GM23338 (cell line): ENCODE measurements at regions not wholly inside any gene's neighbourhood (a gene's known extent, or its start where the extent isn't known, plus 50 kb on each side); places are given as distances from the start of the nearest gene placed in this dataset.

Experiments
- CREB1 ChIP-seq: fragments of 250-450 bp; sonication (Bioruptor Pico); IDR thresholded peaks from 2 replicates; pipeline ENCODE4 v1.5.0; 2020; ENCODE audit warnings: low read depth, mild to moderate bottlenecking, moderate library complexity
- ETS1 ChIP-seq: IDR thresholded peaks from 2 replicates; pipeline ENCODE4 v1.6.1; 2016; ENCODE audit warnings: antibody characterized with exemption
- EZH2 ChIP-seq: fragments of 200-600 bp; sonication (generic); IDR thresholded peaks from one replicate; pipeline ENCODE4 v1.8.0; 2017; ENCODE audit warnings: antibody characterized with exemption, mild to moderate bottlenecking, low read depth; ENCODE audit not compliant: unreplicated experiment
- EZH2phosphoT487 ChIP-seq: fragments of 200-600 bp; sonication (generic); IDR thresholded peaks from one replicate; pipeline ENCODE4 v1.8.1; 2018; ENCODE audit warnings: antibody characterized with exemption; ENCODE audit not compliant: unreplicated experiment
- JUNB ChIP-seq: IDR thresholded peaks from one replicate; pipeline ENCODE4 v1.6.1; 2016; ENCODE audit warnings: antibody characterized with exemption; ENCODE audit not compliant: unreplicated experiment
- POLR2AphosphoS5 ChIP-seq: IDR thresholded peaks from 2 replicates; pipeline ENCODE4 v1.6.1; 2016; ENCODE audit warnings: antibody characterized with exemption, low read depth
- STAT1 ChIP-seq: IDR thresholded peaks from one replicate; pipeline ENCODE4 v1.6.1; 2016; ENCODE audit warnings: antibody characterized with exemption; ENCODE audit not compliant: unreplicated experiment
- ZNF331 ChIP-seq: fragments of 250-450 bp; sonication (Bioruptor Pico); IDR thresholded peaks from 2 replicates; pipeline ENCODE4 v1.5.0; 2020; ENCODE audit warnings: low read depth, mild to moderate bottlenecking, moderate library complexity
- ZNF462 ChIP-seq: fragments of 250-450 bp; sonication (Bioruptor Pico); IDR thresholded peaks from 2 replicates; pipeline ENCODE4 v1.5.0; 2020; ENCODE audit warnings: mild to moderate bottlenecking, moderate library complexity
- TF ChIP-seq, protein P1 (sequence below), 2 experiments: fragments of 200-600 bp in 1 of 2; sonication (generic) in 1 of 2; conservative IDR thresholded peaks; 2 replicates each; pipeline versions ENCODE4 v1.5.1 to v1.6.1; 2016 to 2017; ENCODE audit warnings: antibody characterized with exemption in 2 of 2, low read depth in 2 of 2, mild to moderate bottlenecking in 2 of 2, moderate library complexity in 1 of 2
- TF ChIP-seq, protein P2 (sequence below): IDR thresholded peaks from one replicate; pipeline ENCODE4 v1.6.1; 2018; ENCODE audit warnings: antibody characterized with exemption; ENCODE audit not compliant: unreplicated experiment

DNA sequence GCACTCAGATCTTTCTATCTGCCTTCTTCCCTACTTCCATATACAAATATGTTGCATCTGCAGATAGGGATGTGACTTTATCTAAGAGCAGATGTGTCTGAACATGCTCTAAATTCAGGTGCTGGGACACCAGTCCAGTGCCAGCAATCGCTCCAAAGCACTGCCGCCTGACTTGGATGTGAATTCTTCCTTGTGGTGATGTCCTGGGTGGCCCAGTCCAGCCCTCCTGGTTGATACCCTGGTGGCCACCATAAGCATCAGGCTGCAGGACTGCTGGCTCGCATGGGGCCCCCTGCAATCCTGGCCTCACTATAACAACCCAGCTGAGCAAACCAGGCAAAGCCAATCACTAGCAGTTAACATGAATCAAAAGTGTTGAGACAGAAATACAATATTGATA is 149.2 kb upstream of the PDE1C start:
- TF ChIP-seq POLR2AphosphoS5 (no peak), ZNF331 (CRISPR knock-in tag) (no peak), EZH2 (no peak), EZH2phosphoT487 (no peak), JUNB (no peak), STAT1 (no peak), CREB1 (CRISPR knock-in tag) (no peak), ETS1 (no peak), ZNF462 (CRISPR knock-in tag) (no peak)
- TF ChIP-seq, protein P1, sequence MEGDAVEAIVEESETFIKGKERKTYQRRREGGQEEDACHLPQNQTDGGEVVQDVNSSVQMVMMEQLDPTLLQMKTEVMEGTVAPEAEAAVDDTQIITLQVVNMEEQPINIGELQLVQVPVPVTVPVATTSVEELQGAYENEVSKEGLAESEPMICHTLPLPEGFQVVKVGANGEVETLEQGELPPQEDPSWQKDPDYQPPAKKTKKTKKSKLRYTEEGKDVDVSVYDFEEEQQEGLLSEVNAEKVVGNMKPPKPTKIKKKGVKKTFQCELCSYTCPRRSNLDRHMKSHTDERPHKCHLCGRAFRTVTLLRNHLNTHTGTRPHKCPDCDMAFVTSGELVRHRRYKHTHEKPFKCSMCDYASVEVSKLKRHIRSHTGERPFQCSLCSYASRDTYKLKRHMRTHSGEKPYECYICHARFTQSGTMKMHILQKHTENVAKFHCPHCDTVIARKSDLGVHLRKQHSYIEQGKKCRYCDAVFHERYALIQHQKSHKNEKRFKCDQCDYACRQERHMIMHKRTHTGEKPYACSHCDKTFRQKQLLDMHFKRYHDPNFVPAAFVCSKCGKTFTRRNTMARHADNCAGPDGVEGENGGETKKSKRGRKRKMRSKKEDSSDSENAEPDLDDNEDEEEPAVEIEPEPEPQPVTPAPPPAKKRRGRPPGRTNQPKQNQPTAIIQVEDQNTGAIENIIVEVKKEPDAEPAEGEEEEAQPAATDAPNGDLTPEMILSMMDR (conservative IDR thresholded peaks at IDR 0.05; ENCODE audit: low read depth in 2 of 2) = no peak
- TF ChIP-seq, protein P2, sequence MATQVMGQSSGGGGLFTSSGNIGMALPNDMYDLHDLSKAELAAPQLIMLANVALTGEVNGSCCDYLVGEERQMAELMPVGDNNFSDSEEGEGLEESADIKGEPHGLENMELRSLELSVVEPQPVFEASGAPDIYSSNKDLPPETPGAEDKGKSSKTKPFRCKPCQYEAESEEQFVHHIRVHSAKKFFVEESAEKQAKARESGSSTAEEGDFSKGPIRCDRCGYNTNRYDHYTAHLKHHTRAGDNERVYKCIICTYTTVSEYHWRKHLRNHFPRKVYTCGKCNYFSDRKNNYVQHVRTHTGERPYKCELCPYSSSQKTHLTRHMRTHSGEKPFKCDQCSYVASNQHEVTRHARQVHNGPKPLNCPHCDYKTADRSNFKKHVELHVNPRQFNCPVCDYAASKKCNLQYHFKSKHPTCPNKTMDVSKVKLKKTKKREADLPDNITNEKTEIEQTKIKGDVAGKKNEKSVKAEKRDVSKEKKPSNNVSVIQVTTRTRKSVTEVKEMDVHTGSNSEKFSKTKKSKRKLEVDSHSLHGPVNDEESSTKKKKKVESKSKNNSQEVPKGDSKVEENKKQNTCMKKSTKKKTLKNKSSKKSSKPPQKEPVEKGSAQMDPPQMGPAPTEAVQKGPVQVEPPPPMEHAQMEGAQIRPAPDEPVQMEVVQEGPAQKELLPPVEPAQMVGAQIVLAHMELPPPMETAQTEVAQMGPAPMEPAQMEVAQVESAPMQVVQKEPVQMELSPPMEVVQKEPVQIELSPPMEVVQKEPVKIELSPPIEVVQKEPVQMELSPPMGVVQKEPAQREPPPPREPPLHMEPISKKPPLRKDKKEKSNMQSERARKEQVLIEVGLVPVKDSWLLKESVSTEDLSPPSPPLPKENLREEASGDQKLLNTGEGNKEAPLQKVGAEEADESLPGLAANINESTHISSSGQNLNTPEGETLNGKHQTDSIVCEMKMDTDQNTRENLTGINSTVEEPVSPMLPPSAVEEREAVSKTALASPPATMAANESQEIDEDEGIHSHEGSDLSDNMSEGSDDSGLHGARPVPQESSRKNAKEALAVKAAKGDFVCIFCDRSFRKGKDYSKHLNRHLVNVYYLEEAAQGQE = no peak
